PFSK-1 (cell line): ENCODE measurements at regions not wholly inside any gene's neighbourhood (a gene's known extent, or its start where the extent isn't known, plus 50 kb on each side); places are given as distances from the start of the nearest gene placed in this dataset.

Experiments used
- POLR2AphosphoS5 ChIP-seq: IDR thresholded peaks from 2 replicates; pipeline ENCODE4 v1.6.1; 2012; ENCODE audit warnings: low read depth, mild to moderate bottlenecking, control low read depth, low read length, moderate library complexity
- SIN3A ChIP-seq: IDR thresholded peaks from 2 replicates; pipeline ENCODE4 v1.6.1; 2012; ENCODE audit warnings: mild to moderate bottlenecking, low read length, moderate library complexity, borderline replicate concordance; ENCODE audit not compliant: insufficient read depth

- TF ChIP-seq POLR2AphosphoS5 (no peak), SIN3A (no peak)
Observed at GRCh38 chr10:130513686-130514476, 377.7 kb downstream of the GLRX3 start.
